Glutamatergic neuron (in vitro differentiated cells): ENCODE measurements at regions not wholly inside any gene's neighbourhood (a gene's known extent, or its start where the extent isn't known, plus 50 kb on each side); places are given as distances from the start of the nearest gene placed in this dataset.

ENCODE experiments used
- DNase-seq: peaks from one replicate; pipeline ENCODE4 v3.0.0; 2022
- H3K27ac Mint-ChIP-seq: one replicate; pipeline ENCODE4 v1.8.0; 2020; ENCODE audit warnings: mild to moderate bottlenecking, mixed read lengths, inconsistent platforms; ENCODE audit not compliant: unreplicated experiment
- H3K27me3 Mint-ChIP-seq: one replicate; pipeline ENCODE4 v1.8.0; 2020; ENCODE audit warnings: mild to moderate bottlenecking, moderate library complexity, mixed read lengths, inconsistent platforms; ENCODE audit not compliant: unreplicated experiment
- H3K36me3 Mint-ChIP-seq: one replicate; pipeline ENCODE4 v1.8.0; 2020; ENCODE audit warnings: mild to moderate bottlenecking, mixed read lengths, inconsistent platforms; ENCODE audit not compliant: unreplicated experiment
- H3K4me1 Mint-ChIP-seq: one replicate; pipeline ENCODE4 v1.8.0; 2020; ENCODE audit warnings: mild to moderate bottlenecking, low read depth, mixed read lengths, inconsistent platforms; ENCODE audit not compliant: unreplicated experiment
- H3K4me3 Mint-ChIP-seq: one replicate; pipeline ENCODE4 v1.8.0; 2020; ENCODE audit warnings: mild to moderate bottlenecking, mixed read lengths, inconsistent platforms; ENCODE audit not compliant: unreplicated experiment
- H3K9me3 Mint-ChIP-seq: one replicate; pipeline ENCODE4 v1.8.0; 2020; ENCODE audit warnings: mild to moderate bottlenecking, moderate library complexity, mixed read lengths, inconsistent platforms; ENCODE audit not compliant: unreplicated experiment
- TF ChIP-seq, protein P1 (sequence below): fragments of 200-600 bp; sonication (generic); IDR thresholded peaks from one replicate; pipeline ENCODE4 v1.5.0; 2021; ENCODE audit not compliant: partially characterized antibody, unreplicated experiment

DNA sequence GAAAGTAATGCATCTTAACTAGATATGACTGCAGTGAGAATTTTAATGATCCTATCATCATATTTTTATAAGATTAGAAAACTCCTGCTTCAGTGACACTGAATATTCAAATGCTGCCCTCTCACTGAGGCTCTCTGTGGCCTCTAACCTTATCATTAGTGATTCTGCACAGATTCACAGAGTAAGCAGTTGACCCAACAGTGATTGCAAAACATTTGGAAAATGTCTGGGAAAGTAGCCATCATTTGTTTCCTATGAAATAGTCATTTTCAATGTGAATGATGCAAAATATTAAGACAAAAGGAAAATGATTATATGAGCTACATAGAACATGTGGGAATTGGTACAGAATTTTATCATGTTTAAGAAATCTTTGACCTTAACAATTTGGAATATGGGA, 210.3 kb downstream of the TBX18 start:
- Mint-ChIP-seq H3K27ac (no peak overlapping the region), H3K4me1 (no peaks in the 10 kb centered on the region), H3K9me3 (no peaks in the 10 kb centered on the region), H3K4me3 (no peak overlapping the region), H3K27me3 (no peaks in the 10 kb centered on the region), H3K36me3 (no peaks in the 10 kb centered on the region)
- no peak for DNase-seq
- TF ChIP-seq, protein P1, sequence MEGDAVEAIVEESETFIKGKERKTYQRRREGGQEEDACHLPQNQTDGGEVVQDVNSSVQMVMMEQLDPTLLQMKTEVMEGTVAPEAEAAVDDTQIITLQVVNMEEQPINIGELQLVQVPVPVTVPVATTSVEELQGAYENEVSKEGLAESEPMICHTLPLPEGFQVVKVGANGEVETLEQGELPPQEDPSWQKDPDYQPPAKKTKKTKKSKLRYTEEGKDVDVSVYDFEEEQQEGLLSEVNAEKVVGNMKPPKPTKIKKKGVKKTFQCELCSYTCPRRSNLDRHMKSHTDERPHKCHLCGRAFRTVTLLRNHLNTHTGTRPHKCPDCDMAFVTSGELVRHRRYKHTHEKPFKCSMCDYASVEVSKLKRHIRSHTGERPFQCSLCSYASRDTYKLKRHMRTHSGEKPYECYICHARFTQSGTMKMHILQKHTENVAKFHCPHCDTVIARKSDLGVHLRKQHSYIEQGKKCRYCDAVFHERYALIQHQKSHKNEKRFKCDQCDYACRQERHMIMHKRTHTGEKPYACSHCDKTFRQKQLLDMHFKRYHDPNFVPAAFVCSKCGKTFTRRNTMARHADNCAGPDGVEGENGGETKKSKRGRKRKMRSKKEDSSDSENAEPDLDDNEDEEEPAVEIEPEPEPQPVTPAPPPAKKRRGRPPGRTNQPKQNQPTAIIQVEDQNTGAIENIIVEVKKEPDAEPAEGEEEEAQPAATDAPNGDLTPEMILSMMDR = no peak

DNA sequence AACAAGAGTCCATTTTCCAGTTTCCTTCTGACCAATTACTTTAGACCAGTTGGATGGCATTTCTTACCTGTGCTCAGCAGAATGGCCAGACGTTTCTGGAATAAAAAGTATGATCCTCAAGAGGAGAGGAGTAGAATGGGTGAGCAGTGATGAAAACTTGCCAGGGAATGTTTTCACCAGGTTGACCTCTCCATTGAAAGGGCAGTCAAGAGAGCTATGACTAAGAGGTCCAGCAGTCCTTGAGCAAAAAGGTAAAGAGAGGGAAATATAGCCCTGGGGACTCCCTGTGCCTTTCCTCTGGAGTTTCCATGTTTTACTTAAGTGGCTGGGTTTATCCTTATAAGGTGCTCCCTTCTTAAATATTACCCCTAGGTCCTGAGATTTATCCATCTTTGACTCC, 210.9 kb downstream of the TBX18 start:
- TF ChIP-seq, protein P1 = no peak
- Mint-ChIP-seq H3K4me3 (no peak overlapping the region), H3K4me1 (no peaks in the 10 kb centered on the region), H3K27me3 (no peaks in the 10 kb centered on the region), H3K36me3 (no peaks in the 10 kb centered on the region), H3K27ac (no peak overlapping the region), H3K9me3 (no peaks in the 10 kb centered on the region)
- no peak for DNase-seq

DNA sequence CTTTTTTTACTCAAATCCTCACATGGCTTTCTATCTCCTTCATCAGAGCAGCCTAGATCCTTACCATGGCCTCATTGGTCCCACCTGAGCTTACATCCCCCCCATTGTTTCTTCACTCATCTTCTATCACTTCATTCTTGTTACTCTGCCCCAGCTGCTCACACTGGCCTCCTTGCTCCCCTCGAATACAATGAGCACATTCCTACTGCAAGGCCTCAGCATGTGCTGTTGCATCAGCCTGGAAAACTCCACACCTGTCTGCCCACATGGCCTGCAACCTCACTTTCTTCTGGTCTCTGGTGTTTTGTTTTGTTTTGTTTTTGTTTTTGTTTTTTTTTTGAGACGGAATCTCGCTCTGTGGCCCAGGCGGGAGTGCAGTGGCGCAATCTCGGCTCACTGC, 212.6 kb downstream of the TBX18 start:
- no peaks in the 10 kb centered on the region for H3K36me3 Mint-ChIP-seq
- DNase-seq = no peak
- TF ChIP-seq, protein P1 = no peak
- no peaks in the 10 kb centered on the region for H3K27me3 Mint-ChIP-seq
- no peak overlapping the region for H3K27ac Mint-ChIP-seq
- no peaks in the 10 kb centered on the region for H3K9me3 Mint-ChIP-seq
- no peaks in the 10 kb centered on the region for H3K4me1 Mint-ChIP-seq
- no peak overlapping the region for H3K4me3 Mint-ChIP-seq

DNA sequence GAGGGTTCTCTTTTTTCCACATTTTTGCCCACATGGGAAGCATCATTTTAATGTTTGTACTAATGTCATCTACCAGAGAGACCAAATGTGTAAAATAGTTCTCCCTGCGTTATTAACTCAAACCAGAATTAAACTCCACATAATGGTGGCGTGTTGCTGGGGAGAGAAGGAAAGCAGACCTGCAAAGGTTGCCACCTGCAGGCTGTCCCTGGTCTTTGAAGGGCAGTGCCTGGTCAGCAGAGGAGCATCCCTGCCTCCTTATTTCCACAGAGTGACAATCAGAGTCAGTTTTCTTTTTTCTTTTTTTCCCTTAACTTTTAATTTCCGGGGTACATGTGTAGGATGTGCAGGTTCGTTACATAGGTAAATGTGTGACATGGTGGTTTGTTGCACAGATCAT, 214.5 kb downstream of the TBX18 start:
- no peaks in the 10 kb centered on the region for H3K36me3 Mint-ChIP-seq
- peaks cover 2% of the 10 kb centered on the region for H3K4me1 Mint-ChIP-seq
- H3K4me3 Mint-ChIP-seq = no peak overlapping the region
- TF ChIP-seq, protein P1 = no peak
- no peaks in the 10 kb centered on the region for H3K27me3 Mint-ChIP-seq
- DNase-seq = no peak
- H3K27ac Mint-ChIP-seq = no peak overlapping the region
- H3K9me3 Mint-ChIP-seq = no peaks in the 10 kb centered on the region

DNA sequence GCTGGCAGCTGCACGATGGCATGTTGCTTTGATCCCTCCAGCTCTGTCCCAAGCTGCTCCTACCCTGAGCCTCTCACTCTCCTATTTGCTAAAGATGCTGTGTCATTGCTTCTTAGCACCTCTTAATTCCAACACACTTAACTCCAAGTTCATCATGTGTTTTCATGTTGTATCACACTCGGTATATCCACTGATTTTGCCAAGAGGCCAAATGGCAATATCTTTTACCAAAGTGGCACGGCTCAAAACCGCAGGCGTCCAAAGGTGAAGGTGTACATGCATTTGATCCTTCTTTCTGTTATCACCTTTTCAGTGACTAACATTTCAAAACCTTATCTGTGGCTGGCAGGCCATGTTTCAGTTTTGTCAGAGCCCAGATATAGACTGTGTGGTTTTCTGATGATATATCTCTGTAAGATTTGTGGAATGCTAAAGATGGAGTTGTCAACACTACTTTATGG, 217.0 kb downstream of the TBX18 start:
- H3K27me3 Mint-ChIP-seq = no peaks in the 10 kb centered on the region
- no peak overlapping the region for H3K4me3 Mint-ChIP-seq
- no peak for DNase-seq
- H3K36me3 Mint-ChIP-seq = peaks cover 9% of the 10 kb centered on the region
- H3K4me1 Mint-ChIP-seq = peaks cover 2% of the 10 kb centered on the region
- TF ChIP-seq, protein P1 = no peak
- H3K9me3 Mint-ChIP-seq = no peaks in the 10 kb centered on the region
- no peak overlapping the region for H3K27ac Mint-ChIP-seq
